ENCODE measurements at regions not wholly inside any gene's neighbourhood (a gene's known extent, or its start where the extent isn't known, plus 50 kb on each side); places are given as distances from the start of the nearest gene placed in this dataset.

DNA sequence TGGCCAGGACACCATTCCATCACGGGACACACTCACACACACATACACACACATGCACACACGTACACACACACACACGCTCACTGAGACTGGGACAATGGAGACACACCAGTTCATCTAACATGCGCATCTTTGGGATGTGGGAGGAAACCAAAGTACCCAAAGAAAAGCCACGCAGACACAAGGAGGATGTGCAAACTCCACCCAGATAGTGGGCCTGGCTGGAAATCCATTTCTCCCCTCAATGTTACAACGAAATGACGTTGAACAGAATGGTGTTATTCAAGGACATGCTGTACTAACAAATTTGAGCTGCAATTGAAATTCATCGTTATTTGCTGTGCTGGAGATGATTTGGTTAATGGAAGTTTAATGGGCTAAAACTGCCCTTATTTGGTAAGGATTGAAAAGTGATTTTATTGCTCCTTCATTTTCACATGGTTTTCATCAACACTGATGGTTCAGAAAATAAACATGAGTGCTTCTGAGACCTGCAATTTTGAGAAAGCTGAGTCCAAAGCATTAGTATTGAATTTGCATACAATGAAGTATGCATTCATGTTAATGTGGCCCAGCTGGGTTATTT, 110.0 kb downstream of the KCNE4 start:
- H3K4me3 Mint-ChIP-seq = peak overlapping the region; percentile 3; the same call in 1 of the 2 replicates
- H3K27ac Mint-ChIP-seq = no peak overlapping the region
- TF ChIP-seq, protein P1, sequence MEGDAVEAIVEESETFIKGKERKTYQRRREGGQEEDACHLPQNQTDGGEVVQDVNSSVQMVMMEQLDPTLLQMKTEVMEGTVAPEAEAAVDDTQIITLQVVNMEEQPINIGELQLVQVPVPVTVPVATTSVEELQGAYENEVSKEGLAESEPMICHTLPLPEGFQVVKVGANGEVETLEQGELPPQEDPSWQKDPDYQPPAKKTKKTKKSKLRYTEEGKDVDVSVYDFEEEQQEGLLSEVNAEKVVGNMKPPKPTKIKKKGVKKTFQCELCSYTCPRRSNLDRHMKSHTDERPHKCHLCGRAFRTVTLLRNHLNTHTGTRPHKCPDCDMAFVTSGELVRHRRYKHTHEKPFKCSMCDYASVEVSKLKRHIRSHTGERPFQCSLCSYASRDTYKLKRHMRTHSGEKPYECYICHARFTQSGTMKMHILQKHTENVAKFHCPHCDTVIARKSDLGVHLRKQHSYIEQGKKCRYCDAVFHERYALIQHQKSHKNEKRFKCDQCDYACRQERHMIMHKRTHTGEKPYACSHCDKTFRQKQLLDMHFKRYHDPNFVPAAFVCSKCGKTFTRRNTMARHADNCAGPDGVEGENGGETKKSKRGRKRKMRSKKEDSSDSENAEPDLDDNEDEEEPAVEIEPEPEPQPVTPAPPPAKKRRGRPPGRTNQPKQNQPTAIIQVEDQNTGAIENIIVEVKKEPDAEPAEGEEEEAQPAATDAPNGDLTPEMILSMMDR (IDR thresholded peaks at IDR 0.05) = no peak
- H3K9me3 Mint-ChIP-seq = no peaks in the 10 kb centered on the region
- no peaks in the 10 kb centered on the region for H3K36me3 Mint-ChIP-seq (ENCODE audit: low read depth)
- DNase-seq = no peak
- H3K4me1 Mint-ChIP-seq (ENCODE audit: low read depth) = no peaks in the 10 kb centered on the region; the same call in 1 of the 2 replicates
- H3K27me3 Mint-ChIP-seq (ENCODE audit: insufficient read depth) = peaks cover 1% of the 10 kb centered on the region; the same call in 1 of the 2 replicates

- Mint-ChIP-seq H3K36me3 (ENCODE audit: low read depth) (no peaks in the 10 kb centered on the region; the same call in 1 of the 2 replicates), H3K4me1 (ENCODE audit: low read depth) (no peaks in the 10 kb centered on the region; the same call in 1 of the 2 replicates), H3K27me3 (ENCODE audit: insufficient read depth) (no peaks in the 10 kb centered on the region; the same call in 1 of the 2 replicates), H3K9me3 (no peaks in the 10 kb centered on the region), H3K27ac (no peak overlapping the region), H3K4me3 (no peak overlapping the region)
- TF ChIP-seq, protein P1 (IDR thresholded peaks at IDR 0.05) = no peak
- DNase-seq = no peak
These were observed 113.6 kb downstream of the KCNE4 start for GRCh38 chr2:223165423-223166214.

DNA sequence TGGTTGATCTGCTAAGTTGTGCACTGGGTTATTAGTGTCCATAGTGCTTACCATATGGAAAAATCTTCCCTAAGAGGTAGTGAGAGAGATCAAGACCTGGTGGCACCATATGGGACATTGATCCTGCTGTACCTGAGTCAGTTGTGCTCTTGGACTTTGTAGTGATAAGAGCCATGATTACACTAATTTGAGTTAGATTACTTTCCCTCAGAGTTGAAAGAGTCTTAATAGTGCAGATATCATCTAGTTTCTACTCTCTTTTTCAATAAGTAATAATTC, 114.2 kb downstream of the KCNE4 start:
- Mint-ChIP-seq H3K36me3 (ENCODE audit: low read depth) (no peaks in the 10 kb centered on the region; the same call in 1 of the 2 replicates), H3K4me3 (no peak overlapping the region), H3K27me3 (ENCODE audit: insufficient read depth) (no peaks in the 10 kb centered on the region; the same call in 1 of the 2 replicates), H3K4me1 (ENCODE audit: low read depth) (no peaks in the 10 kb centered on the region; the same call in 1 of the 2 replicates), H3K27ac (no peak overlapping the region), H3K9me3 (no peaks in the 10 kb centered on the region)
- no peak for DNase-seq
- TF ChIP-seq, protein P1 (IDR thresholded peaks at IDR 0.05) = no peak

GRCh38 chr2:223166983-223167650, 115.1 kb downstream of the KCNE4 start:
- no peaks in the 10 kb centered on the region; the same call in 1 of the 2 replicates for H3K36me3 Mint-ChIP-seq (ENCODE audit: low read depth)
- H3K27ac Mint-ChIP-seq = no peak overlapping the region
- H3K4me1 Mint-ChIP-seq (ENCODE audit: low read depth) = no peaks in the 10 kb centered on the region
- TF ChIP-seq, protein P1 (IDR thresholded peaks at IDR 0.05) = no peak
- no peak for DNase-seq
- no peaks in the 10 kb centered on the region; the same call in 1 of the 2 replicates for H3K27me3 Mint-ChIP-seq (ENCODE audit: insufficient read depth)
- H3K9me3 Mint-ChIP-seq = no peaks in the 10 kb centered on the region
- no peak overlapping the region for H3K4me3 Mint-ChIP-seq

DNA sequence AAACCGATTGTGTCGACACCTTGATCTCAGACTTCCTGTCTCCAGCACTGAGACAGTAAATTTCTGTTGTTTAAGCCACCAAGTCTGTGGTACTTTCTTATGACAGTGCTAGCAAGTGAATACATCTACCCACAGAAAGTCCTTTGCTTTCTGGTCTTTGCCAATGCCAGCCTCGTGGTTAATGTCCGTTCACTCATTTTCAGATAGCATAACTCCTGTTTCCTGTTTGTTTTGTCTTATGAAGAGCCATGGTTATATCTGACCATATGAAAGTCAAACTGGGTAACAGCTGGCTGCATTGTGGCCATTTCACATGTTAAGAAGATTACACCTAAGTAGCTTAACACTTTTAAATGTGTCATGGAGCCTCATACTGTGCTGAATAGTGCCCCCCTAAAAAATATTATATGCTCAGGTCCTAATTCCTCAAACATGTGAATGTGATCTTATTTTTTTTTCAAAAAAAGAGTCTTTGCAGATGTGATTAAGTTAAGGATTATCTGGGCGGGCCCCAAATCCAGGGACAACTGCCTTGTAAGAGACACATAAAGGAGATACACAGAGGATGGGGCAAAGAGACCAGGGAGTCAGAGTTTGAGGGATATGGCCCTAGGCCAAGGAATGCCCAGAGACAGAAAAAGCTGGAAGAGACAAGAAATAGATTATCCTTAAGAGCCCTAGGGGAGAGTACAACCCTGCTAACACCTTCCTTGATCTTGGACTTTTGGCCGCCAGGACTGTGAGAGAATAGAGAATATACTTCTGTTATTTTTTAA, 118.0 kb downstream of the KCNE4 start:
- no peaks in the 10 kb centered on the region; the same call in 1 of the 2 replicates for H3K27me3 Mint-ChIP-seq (ENCODE audit: insufficient read depth)
- no peaks in the 10 kb centered on the region for H3K9me3 Mint-ChIP-seq
- no peak for DNase-seq
- TF ChIP-seq, protein P1 (IDR thresholded peaks at IDR 0.05) = no peak
- no peaks in the 10 kb centered on the region for H3K4me1 Mint-ChIP-seq (ENCODE audit: low read depth)
- H3K27ac Mint-ChIP-seq = no peak overlapping the region
- H3K36me3 Mint-ChIP-seq (ENCODE audit: low read depth) = no peaks in the 10 kb centered on the region; the same call in 1 of the 2 replicates
- no peak overlapping the region for H3K4me3 Mint-ChIP-seq

Data from HFFc6 (cell line).